ENCODE measurements at regions not wholly inside any gene's neighbourhood (a gene's known extent, or its start where the extent isn't known, plus 50 kb on each side); places are given as distances from the start of the nearest gene placed in this dataset.

DNA sequence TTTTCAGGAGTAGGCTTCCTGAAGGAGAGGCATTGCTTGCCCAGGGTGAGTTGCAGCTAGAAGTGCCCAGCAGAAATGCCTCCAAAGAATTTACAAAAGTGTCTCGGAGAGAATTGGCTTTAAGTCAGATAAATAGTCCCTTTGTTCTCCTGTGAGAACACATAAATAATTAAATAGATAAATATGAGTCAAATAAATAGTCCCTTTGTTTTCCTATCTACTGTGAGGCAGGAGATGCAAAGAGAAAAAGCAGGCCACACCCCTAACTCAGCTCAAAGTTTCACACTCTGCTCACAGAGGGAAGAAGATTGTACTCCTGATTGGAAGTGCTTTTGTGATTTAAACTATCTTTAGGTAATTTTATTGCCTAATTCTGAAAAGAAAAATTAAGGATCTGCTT, 180.7 kb upstream of the PRSS16 start:
- no peak overlapping the region for H3K4me3 ChIP-seq (ENCODE audit: low read length)
- no peaks in the 10 kb centered on the region for H3K36me3 ChIP-seq (ENCODE audit: insufficient read depth, low read length)
- H3K9me2 ChIP-seq (ENCODE audit: insufficient read depth, low read length): no peaks in the 10 kb centered on the region
- no peaks in the 10 kb centered on the region for H4K20me1 ChIP-seq (ENCODE audit: insufficient read depth)
- H3K79me2 ChIP-seq (replicated peaks; ENCODE audit: insufficient read depth, low read length): no peaks in the 10 kb centered on the region
- H3K9ac ChIP-seq (ENCODE audit: low read length): no peak overlapping the region
- H3K9me3 ChIP-seq (ENCODE audit: low read length): no peaks in the 10 kb centered on the region
- no peak overlapping the region for H3K27ac ChIP-seq (ENCODE audit: low read length)
- no peak overlapping the region for H2AFZ ChIP-seq (ENCODE audit: low read depth, low read length)
- no peaks in the 10 kb centered on the region for H3F3A ChIP-seq (ENCODE audit: insufficient read depth, low read length, poor library complexity, severe bottlenecking)
- H3K27me3 ChIP-seq (ENCODE audit: insufficient read depth, low read depth, low read length): no peaks in the 10 kb centered on the region
- TF ChIP-seq SMC3 (conservative IDR thresholded peaks at IDR 0.05; ENCODE audit: poor library complexity) (no peak), RAD21 (conservative IDR thresholded peaks at IDR 0.05) (no peak), POLR2AphosphoS5 (IDR thresholded peaks at IDR 0.05) (no peak)
- TF ChIP-seq, protein P1, sequence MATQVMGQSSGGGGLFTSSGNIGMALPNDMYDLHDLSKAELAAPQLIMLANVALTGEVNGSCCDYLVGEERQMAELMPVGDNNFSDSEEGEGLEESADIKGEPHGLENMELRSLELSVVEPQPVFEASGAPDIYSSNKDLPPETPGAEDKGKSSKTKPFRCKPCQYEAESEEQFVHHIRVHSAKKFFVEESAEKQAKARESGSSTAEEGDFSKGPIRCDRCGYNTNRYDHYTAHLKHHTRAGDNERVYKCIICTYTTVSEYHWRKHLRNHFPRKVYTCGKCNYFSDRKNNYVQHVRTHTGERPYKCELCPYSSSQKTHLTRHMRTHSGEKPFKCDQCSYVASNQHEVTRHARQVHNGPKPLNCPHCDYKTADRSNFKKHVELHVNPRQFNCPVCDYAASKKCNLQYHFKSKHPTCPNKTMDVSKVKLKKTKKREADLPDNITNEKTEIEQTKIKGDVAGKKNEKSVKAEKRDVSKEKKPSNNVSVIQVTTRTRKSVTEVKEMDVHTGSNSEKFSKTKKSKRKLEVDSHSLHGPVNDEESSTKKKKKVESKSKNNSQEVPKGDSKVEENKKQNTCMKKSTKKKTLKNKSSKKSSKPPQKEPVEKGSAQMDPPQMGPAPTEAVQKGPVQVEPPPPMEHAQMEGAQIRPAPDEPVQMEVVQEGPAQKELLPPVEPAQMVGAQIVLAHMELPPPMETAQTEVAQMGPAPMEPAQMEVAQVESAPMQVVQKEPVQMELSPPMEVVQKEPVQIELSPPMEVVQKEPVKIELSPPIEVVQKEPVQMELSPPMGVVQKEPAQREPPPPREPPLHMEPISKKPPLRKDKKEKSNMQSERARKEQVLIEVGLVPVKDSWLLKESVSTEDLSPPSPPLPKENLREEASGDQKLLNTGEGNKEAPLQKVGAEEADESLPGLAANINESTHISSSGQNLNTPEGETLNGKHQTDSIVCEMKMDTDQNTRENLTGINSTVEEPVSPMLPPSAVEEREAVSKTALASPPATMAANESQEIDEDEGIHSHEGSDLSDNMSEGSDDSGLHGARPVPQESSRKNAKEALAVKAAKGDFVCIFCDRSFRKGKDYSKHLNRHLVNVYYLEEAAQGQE (IDR thresholded peaks at IDR 0.05; ENCODE audit: borderline replicate concordance): no peak
- peak overlapping the region; percentile 43 for H3K4me2 ChIP-seq (ENCODE audit: low read length)

DNA sequence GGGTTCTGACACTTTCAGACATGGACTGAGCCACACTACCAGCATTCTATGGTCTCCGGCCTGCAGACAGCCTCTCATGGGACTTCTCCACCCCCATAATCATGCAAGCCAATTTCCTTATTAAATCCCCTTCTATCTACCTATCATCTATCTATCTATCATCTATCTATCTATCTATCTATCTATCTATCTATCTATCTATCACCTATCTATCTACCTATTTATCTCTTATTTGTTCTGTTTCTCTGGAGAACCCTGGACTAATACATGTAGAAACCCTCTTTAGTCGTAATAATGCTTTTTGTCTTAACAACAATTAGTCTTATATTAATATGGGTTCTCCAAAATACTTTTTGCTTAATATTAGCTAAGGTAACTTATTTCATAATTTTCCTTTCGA, 174.1 kb upstream of the PRSS16 start:
- H4K20me1 ChIP-seq (ENCODE audit: insufficient read depth): no peaks in the 10 kb centered on the region

More for the DNA sequence above, 174.1 kb upstream of the PRSS16 start:
- Histone ChIP-seq H3K9me2 (ENCODE audit: insufficient read depth, low read length) (no peaks in the 10 kb centered on the region), H3F3A (ENCODE audit: insufficient read depth, low read length, poor library complexity, severe bottlenecking) (no peaks in the 10 kb centered on the region), H3K9ac (ENCODE audit: low read length) (no peak overlapping the region), H2AFZ (ENCODE audit: low read depth, low read length) (no peak overlapping the region), H3K27me3 (ENCODE audit: insufficient read depth, low read depth, low read length) (no peaks in the 10 kb centered on the region), H3K79me2 (replicated peaks; ENCODE audit: insufficient read depth, low read length) (no peaks in the 10 kb centered on the region), H3K36me3 (ENCODE audit: insufficient read depth, low read length) (no peaks in the 10 kb centered on the region), H3K27ac (ENCODE audit: low read length) (no peak overlapping the region), H3K4me2 (ENCODE audit: low read length) (no peak overlapping the region), H3K9me3 (ENCODE audit: low read length) (no peaks in the 10 kb centered on the region), H3K4me3 (ENCODE audit: low read length) (no peak overlapping the region)
- no peak for TF ChIP-seq TAF1 (IDR thresholded peaks at IDR 0.05; ENCODE audit: low read depth)
- TF ChIP-seq EP300 (conservative IDR thresholded peaks at IDR 0.05; ENCODE audit: poor library complexity, severe bottlenecking): no peak
- TF ChIP-seq, protein P2, sequence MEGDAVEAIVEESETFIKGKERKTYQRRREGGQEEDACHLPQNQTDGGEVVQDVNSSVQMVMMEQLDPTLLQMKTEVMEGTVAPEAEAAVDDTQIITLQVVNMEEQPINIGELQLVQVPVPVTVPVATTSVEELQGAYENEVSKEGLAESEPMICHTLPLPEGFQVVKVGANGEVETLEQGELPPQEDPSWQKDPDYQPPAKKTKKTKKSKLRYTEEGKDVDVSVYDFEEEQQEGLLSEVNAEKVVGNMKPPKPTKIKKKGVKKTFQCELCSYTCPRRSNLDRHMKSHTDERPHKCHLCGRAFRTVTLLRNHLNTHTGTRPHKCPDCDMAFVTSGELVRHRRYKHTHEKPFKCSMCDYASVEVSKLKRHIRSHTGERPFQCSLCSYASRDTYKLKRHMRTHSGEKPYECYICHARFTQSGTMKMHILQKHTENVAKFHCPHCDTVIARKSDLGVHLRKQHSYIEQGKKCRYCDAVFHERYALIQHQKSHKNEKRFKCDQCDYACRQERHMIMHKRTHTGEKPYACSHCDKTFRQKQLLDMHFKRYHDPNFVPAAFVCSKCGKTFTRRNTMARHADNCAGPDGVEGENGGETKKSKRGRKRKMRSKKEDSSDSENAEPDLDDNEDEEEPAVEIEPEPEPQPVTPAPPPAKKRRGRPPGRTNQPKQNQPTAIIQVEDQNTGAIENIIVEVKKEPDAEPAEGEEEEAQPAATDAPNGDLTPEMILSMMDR (IDR thresholded peaks at IDR 0.05; ENCODE audit: poor library complexity, severe bottlenecking): no peak
- TF ChIP-seq, protein P1 (IDR thresholded peaks at IDR 0.05; ENCODE audit: borderline replicate concordance): no peak
- no peak for TF ChIP-seq MXI1 (conservative IDR thresholded peaks at IDR 0.05; ENCODE audit: poor library complexity, severe bottlenecking)
